IPS-18a (cell line): ENCODE measurements at regions not wholly inside any gene's neighbourhood (a gene's known extent, or its start where the extent isn't known, plus 50 kb on each side); places are given as distances from the start of the nearest gene placed in this dataset.
"Not testable (repeated sequence)": the region's sequence is repeated elsewhere in the genome, so short reads cannot be mapped to it uniquely, and the experiment has no call there.

Experiments
- H3K27ac ChIP-seq: one replicate; pipeline ENCODE4 v1.5.1; 2013; ENCODE audit warnings: low read length
- H3K27me3 ChIP-seq: one replicate; pipeline ENCODE4 v1.6.1; 2013; ENCODE audit warnings: mild to moderate bottlenecking, low read length; ENCODE audit not compliant: control insufficient read depth, insufficient read depth
- H3K36me3 ChIP-seq: one replicate; pipeline ENCODE4 v1.6.1; 2013; ENCODE audit warnings: low read depth, low read length; ENCODE audit not compliant: control insufficient read depth
- H3K4me1 ChIP-seq: one replicate; pipeline ENCODE4 v1.6.1; 2013; ENCODE audit warnings: low read depth, low read length; ENCODE audit not compliant: control insufficient read depth
- H3K4me3 ChIP-seq: one replicate; pipeline ENCODE4 v1.5.1; 2013; ENCODE audit warnings: low read length
- H3K9ac ChIP-seq: one replicate; pipeline ENCODE4 v1.6.1; 2013; ENCODE audit warnings: mild to moderate bottlenecking, low read length, moderate library complexity
- H3K9me3 ChIP-seq: one replicate; pipeline ENCODE4 v1.6.1; 2013; ENCODE audit warnings: low read depth, low read length; ENCODE audit not compliant: control insufficient read depth

DNA sequence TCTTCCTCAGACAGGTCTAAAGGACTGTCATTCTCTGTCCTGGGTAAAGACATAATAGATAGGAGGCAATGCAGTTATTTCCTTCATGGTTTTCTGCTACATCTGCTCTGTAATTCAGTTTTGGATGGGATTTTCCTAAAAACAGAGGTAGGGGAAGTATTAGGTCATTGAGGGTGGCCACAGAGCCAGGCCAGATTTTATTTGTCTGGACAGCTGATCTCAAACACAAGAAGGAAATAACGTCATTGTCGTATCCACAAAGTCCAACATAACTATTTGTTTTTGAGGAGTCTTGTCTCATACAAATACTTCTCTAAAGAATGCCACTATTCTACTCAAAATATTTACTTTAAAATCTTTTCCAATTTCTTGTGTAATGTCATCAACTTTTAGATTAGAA, 154.8 kb upstream of the MAP2 start:
- Histone ChIP-seq H3K9ac (no peak overlapping the region), H3K4me3 (no peak overlapping the region), H3K36me3 (no peaks in the 10 kb centered on the region), H3K27ac (no peak overlapping the region), H3K27me3 (no peaks in the 10 kb centered on the region), H3K4me1 (no peaks in the 10 kb centered on the region), H3K9me3 (no peaks in the 10 kb centered on the region)

DNA sequence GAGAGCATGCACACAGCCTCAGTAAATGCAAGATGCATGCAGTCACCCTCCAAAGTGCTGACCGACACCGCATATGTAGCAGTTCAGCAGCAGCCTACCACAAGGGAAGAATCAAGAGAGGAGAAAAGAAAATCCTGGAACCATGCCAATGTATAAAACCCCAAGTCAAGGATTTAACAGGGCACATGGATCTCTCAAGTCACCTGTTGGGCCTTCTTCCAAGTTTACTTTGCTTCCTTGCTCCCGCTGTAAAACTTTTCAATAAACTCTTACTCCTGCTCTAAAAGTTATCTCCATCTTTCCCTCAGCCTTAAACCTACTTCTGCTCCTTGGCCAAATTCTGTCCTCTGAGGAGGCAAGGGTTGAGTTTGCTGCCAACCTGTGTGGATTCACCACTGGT, 147.8 kb upstream of the MAP2 start:
- no peaks in the 10 kb centered on the region for H3K36me3 ChIP-seq
- no peak overlapping the region for H3K27ac ChIP-seq
- H3K4me3 ChIP-seq, result no peak overlapping the region
- no peaks in the 10 kb centered on the region for H3K9me3 ChIP-seq
- no peak overlapping the region for H3K9ac ChIP-seq
- H3K27me3 ChIP-seq, result no peaks in the 10 kb centered on the region
- H3K4me1 ChIP-seq, result no peaks in the 10 kb centered on the region

DNA sequence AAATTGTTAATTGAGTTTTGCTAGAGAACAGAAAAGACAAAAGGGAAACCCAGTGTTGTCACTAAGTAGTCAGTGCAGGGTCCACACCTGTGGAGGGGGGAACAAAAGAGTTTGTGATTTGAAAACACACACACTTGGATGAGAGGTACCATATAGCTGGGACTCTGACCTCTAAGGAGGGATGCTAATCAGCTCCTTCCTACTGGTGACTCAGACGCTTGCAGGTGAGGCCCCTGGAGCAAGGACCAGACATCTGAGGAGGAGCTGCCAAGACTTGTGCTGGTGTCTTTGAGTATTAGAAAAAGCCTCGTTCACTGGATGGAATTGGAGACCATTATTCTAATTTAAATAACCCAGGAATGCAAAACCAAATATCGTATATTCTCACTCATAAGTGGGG, 146.4 kb upstream of the MAP2 start:
- Histone ChIP-seq H3K9me3 (no peaks in the 10 kb centered on the region), H3K9ac (no peak overlapping the region), H3K4me1 (no peaks in the 10 kb centered on the region), H3K27me3 (no peaks in the 10 kb centered on the region), H3K36me3 (no peaks in the 10 kb centered on the region), H3K4me3 (no peak overlapping the region), H3K27ac (no peak overlapping the region)

DNA sequence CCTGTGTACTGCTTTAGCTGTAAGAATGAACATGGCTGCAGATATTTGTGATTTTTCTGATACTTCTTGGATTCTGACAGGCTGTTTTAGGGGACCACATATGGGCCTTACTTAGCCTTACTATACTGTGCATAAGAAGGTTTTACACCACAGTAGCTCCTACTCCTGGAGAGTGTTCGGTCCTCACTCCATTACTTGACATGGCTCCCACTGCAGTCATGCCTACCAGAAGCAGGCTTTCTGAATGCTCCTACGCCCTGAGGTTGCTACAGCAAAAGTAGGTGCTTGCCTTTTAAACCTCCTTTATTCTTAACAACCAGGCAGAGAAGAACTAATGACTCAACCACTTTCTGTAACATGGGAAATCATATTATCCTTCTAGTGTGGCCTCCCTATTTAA, 125.2 kb upstream of the MAP2 start:
- H3K4me1 ChIP-seq, result peaks cover 33% of the 10 kb centered on the region
- no peaks in the 10 kb centered on the region for H3K9me3 ChIP-seq
- peak overlapping the region; percentile 54 for H3K9ac ChIP-seq
- peak overlapping the region; percentile 77 for H3K4me3 ChIP-seq
- H3K27ac ChIP-seq, result peak overlapping the region; percentile 82
- no peaks in the 10 kb centered on the region for H3K27me3 ChIP-seq
- peaks cover 15% of the 10 kb centered on the region for H3K36me3 ChIP-seq

DNA sequence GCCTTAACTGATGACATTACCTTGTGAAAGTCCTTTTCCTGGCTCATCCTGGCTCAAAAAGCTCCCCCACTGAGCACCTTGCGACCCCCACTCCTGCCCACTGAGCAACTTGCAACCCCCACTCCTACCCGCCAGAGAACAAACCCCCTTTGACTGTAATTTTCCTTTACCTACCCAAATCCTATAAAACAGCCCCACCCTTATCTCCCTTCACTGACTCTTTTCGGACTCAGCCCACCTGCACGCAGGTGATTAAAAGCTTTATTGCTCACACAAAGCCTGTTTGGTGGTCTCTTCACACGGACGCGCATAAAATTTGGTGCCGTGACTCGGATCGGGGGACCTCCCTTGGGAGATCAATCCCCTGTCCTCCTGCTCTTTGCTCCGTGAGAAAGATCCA, 124.4 kb upstream of the MAP2 start:
- peaks cover 30% of the 10 kb centered on the region for H3K4me1 ChIP-seq
- peak overlapping the region; percentile 77 for H3K4me3 ChIP-seq
- peak overlapping the region; percentile 68 for H3K9ac ChIP-seq
- peaks cover 15% of the 10 kb centered on the region for H3K36me3 ChIP-seq
- not testable (repeated sequence) for H3K27me3 ChIP-seq, H3K27ac ChIP-seq, H3K9me3 ChIP-seq

DNA sequence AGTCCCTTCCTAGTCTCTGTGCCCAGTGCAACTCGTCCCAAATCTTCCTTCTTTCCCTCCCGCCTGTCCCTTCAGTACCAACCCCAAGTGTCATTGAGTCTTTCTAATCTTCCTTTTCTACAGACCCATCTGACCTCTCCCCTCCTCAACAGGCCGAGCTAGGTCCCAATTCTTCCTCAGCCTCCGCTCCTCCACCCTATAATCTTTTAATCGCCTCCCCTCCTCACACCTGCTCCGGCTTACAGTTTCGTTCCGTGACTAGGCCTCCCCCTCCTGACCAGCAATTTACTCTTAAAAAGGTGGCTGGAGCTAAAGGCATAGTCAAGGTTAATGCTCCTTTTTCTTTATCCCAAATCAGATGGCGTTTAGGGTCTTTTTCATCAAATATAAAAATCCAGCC, 123.1 kb upstream of the MAP2 start:
- Histone ChIP-seq H3K4me3 (peak overlapping the region; percentile 77), H3K36me3 (peaks cover 24% of the 10 kb centered on the region), H3K4me1 (peaks cover 35% of the 10 kb centered on the region), H3K9ac (peak overlapping the region; percentile 68)
- H3K9me3 ChIP-seq, H3K27ac ChIP-seq, H3K27me3 ChIP-seq: not testable (repeated sequence)

DNA sequence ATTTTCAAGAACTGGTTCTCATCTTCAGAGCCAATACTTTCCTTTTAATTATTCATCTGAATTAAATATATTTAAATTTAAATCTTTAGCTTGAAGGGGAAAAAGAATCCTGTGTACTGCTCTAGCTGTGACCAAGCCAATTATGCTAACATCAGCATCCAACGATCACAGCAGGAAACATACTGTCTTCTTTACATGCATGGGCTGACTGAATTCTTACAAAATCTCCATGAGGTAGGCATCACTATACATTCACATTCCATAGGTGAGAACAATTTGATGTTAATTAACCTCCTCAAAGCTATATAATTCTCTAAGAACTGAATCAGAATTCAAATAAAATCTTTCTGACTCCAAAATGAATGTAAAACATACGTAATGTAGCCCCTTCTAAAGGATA, 118.8 kb upstream of the MAP2 start:
- peak overlapping the region; percentile 46 for H3K4me3 ChIP-seq
- H3K36me3 ChIP-seq, result peaks cover 51% of the 10 kb centered on the region
- peaks cover 31% of the 10 kb centered on the region for H3K4me1 ChIP-seq
- H3K27me3 ChIP-seq, result no peaks in the 10 kb centered on the region
- no peak overlapping the region for H3K9ac ChIP-seq
- no peak overlapping the region for H3K27ac ChIP-seq
- H3K9me3 ChIP-seq, result no peaks in the 10 kb centered on the region

DNA sequence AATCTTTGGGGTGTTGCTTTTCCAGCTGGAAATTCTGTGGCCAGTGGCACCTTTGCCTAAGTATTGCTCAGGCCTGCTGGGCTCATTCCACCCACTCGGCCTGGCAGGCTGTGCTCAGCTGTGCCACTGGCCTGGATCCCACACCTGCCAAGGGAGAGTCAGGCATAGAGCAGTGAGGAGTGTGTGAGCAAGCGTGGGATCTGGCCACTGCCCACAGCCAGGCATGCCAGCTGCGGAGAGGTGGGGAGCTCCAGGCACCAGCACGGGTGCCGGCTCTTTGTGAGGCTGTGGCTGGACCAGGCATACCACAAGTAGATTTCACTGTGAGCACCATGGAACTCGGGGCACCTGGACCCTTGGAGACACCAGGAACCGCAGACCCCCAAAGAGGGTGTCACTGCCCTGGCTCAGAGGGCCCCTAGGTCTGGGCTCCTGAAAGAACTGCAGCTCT, 118.1 kb upstream of the MAP2 start:
- H3K9ac ChIP-seq, result no peak overlapping the region
- H3K4me1 ChIP-seq, result peaks cover 31% of the 10 kb centered on the region
- H3K27ac ChIP-seq, result peak overlapping the region; percentile 40
- peak overlapping the region; percentile 46 for H3K4me3 ChIP-seq
- H3K36me3 ChIP-seq, result peaks cover 56% of the 10 kb centered on the region
- no peaks in the 10 kb centered on the region for H3K27me3 ChIP-seq
- no peaks in the 10 kb centered on the region for H3K9me3 ChIP-seq

DNA sequence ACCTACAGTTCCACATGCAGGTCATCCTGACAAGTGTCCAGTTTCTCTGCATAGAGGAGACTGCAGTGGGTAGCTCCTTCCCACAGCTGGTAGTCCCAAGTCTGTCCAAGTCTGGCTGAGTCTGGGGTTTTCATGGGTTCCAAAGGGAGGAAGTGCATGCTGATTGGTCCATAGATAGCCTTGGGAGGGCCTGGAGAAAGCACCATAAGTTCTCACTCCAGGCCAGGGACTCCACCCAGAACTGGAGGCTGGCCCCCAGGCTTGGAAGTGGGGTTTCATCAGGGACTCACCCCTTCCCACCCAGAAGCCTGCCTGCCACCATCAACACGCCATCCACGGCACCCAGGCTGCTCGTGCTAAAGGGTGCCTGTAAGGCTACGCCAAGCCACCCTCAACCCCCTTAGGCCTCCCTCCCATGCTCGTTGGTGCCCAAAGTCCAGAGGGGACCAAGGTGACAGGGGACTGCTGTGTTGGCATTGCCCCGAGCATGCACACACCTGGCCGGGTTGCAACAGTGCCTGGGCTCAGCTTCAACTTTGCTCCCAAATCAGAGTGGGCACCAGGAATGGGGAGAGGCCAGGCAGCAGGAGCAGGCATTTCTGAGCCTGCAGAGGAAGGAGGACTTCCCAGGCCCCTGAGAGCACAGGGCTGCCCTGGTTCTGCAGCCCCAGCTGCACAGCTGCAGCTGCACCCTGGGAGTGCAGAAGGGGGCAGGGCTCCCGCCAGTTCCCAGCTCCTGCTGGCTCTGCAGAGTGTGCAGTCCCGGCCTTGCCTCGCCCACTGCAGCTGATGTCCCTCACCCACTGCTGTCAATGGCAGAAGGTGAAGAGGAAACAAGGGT, 116.5 kb upstream of the MAP2 start:
- no peaks in the 10 kb centered on the region for H3K27me3 ChIP-seq

DNA sequence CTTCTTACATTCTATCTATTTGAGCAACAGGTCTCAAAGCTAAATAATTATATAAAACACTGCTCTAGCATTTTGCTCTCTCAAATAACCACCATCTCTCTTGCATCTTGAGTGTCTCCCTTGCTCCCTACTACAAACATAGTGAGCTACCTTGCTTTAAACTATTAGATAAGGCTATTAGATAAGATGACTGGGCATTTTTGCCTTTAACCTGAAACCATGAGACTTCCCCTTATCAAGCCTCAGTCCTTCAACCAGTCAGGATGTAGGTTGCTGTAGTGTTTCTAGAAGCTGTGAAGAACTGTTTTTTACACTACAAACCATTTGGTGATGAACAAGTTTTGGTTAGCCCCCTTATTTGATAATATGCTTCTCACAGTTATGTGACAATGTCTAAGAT, 115.4 kb upstream of the MAP2 start:
- Histone ChIP-seq H3K9ac (no peak overlapping the region), H3K9me3 (no peaks in the 10 kb centered on the region), H3K27me3 (no peaks in the 10 kb centered on the region), H3K4me1 (peaks cover 31% of the 10 kb centered on the region), H3K36me3 (peaks cover 42% of the 10 kb centered on the region), H3K4me3 (no peak overlapping the region), H3K27ac (no peak overlapping the region)

More for the DNA sequence above, 116.5 kb upstream of the MAP2 start:
- Histone ChIP-seq H3K27ac (no peak overlapping the region), H3K4me1 (peaks cover 31% of the 10 kb centered on the region), H3K9ac (no peak overlapping the region), H3K4me3 (no peak overlapping the region), H3K36me3 (peaks cover 48% of the 10 kb centered on the region), H3K9me3 (no peaks in the 10 kb centered on the region)

DNA sequence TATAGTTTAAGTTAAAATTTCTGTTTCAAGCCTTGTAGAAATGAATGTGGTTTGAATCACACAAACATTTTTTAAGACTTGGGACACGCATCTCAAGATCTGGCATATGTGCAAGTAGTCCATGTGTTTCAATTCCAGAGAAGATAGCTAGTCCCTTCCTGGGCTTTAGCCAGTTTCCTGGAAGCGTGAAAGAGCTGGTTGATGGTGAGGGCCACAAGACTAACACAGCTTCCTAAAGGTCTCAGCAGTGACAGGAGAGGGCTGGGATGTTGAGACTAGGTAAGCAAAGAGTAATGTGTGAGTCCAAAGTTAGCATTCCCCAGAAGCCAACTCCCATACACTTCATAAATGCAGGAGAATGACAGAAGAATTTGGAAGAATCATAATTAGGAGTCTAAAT, 111.9 kb upstream of the MAP2 start:
- H3K27me3 ChIP-seq, result no peaks in the 10 kb centered on the region
- peaks cover 23% of the 10 kb centered on the region for H3K4me1 ChIP-seq
- H3K9me3 ChIP-seq, result no peaks in the 10 kb centered on the region
- H3K4me3 ChIP-seq, result no peak overlapping the region
- H3K9ac ChIP-seq, result no peak overlapping the region
- peaks cover 27% of the 10 kb centered on the region for H3K36me3 ChIP-seq
- no peak overlapping the region for H3K27ac ChIP-seq

DNA sequence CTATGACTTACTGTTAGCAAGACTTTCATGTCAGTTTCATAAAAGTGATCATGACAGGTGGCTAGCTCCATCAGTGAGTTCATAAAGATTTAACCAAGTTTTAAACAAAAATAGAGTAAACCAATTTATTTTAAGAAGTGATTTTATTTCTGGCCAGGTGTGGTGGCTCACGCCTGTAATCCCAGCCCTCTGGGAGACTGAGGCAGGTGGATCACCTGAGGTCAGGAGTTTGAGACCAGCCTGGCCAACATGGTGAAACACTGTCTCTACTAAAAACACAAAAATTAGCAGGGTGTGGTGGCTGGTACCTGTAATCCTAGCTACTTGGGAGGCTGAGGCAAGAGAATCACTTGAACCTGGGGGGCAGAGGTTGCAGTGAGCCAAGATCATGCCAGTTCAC, 111.4 kb upstream of the MAP2 start:
- H3K9ac ChIP-seq, H3K27me3 ChIP-seq: not testable (repeated sequence)

More for the DNA sequence above, 111.4 kb upstream of the MAP2 start:
- Histone ChIP-seq H3K4me1 (peaks cover 18% of the 10 kb centered on the region), H3K36me3 (peaks cover 26% of the 10 kb centered on the region)
- not testable (repeated sequence) for H3K27ac ChIP-seq, H3K9me3 ChIP-seq, H3K4me3 ChIP-seq
